ENCODE measurements at regions not wholly inside any gene's neighbourhood (a gene's known extent, or its start where the extent isn't known, plus 50 kb on each side); places are given as distances from the start of the nearest gene placed in this dataset.

DNA sequence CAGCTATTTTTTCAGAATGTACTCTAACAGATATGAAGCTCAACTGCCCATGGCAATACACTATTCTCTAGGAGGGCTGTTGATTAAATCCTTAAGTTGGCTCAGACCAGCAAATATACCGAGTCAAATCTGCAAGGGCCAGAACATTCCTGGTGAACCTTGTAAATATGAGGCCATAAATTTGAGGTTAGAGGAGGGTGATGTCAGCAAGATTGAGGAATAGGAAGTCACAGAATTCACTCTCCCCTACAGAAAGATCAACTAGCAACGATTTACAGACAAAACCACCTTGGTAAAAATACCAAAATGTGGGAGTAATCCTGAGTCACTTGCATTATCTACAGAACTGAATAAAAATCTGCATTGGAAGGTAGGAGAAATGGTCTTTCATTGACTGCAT is 399.3 kb downstream of the GPM6A start:
- TF ChIP-seq, protein P1, sequence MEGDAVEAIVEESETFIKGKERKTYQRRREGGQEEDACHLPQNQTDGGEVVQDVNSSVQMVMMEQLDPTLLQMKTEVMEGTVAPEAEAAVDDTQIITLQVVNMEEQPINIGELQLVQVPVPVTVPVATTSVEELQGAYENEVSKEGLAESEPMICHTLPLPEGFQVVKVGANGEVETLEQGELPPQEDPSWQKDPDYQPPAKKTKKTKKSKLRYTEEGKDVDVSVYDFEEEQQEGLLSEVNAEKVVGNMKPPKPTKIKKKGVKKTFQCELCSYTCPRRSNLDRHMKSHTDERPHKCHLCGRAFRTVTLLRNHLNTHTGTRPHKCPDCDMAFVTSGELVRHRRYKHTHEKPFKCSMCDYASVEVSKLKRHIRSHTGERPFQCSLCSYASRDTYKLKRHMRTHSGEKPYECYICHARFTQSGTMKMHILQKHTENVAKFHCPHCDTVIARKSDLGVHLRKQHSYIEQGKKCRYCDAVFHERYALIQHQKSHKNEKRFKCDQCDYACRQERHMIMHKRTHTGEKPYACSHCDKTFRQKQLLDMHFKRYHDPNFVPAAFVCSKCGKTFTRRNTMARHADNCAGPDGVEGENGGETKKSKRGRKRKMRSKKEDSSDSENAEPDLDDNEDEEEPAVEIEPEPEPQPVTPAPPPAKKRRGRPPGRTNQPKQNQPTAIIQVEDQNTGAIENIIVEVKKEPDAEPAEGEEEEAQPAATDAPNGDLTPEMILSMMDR (conservative IDR thresholded peaks at IDR 0.05; ENCODE audit: low read length), result no peak
- TF ChIP-seq EZH2phosphoT487 (IDR thresholded peaks at IDR 0.05; ENCODE audit: borderline replicate concordance, low read depth, low read length), result no peak

All from OCI-LY7 (cell line).